ENCODE measurements at regions not wholly inside any gene's neighbourhood (a gene's known extent, or its start where the extent isn't known, plus 50 kb on each side); places are given as distances from the start of the nearest gene placed in this dataset.

DNA sequence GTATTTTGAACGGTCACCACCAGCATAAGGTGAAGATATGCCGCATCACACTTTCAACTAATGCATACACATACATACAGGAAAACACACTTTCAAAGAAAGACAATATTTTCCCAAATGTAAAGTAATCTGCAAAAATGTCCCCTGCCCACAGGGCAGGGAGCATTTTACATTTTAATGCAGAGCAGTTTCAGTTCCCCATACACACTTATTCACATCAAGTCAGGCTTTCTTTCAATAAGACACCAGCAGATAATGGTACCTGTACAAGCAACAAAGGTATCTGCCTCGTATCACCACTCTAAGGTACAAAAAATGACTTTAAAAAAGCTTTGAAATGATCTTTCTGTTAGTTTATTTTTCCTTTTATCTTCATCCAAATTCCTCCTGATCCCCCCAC lies 247.1 kb upstream of the CCNG1 start:
- no peak for DNase-seq (ENCODE audit: low read depth)
- in situ Hi-C loops (cut with HindIII; ENCODE audit: low sequenced_read_pairs), result no loop called here
- TF ChIP-seq, protein P1, sequence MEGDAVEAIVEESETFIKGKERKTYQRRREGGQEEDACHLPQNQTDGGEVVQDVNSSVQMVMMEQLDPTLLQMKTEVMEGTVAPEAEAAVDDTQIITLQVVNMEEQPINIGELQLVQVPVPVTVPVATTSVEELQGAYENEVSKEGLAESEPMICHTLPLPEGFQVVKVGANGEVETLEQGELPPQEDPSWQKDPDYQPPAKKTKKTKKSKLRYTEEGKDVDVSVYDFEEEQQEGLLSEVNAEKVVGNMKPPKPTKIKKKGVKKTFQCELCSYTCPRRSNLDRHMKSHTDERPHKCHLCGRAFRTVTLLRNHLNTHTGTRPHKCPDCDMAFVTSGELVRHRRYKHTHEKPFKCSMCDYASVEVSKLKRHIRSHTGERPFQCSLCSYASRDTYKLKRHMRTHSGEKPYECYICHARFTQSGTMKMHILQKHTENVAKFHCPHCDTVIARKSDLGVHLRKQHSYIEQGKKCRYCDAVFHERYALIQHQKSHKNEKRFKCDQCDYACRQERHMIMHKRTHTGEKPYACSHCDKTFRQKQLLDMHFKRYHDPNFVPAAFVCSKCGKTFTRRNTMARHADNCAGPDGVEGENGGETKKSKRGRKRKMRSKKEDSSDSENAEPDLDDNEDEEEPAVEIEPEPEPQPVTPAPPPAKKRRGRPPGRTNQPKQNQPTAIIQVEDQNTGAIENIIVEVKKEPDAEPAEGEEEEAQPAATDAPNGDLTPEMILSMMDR (IDR thresholded peaks at IDR 0.05; ENCODE audit: low read depth, low read length, missing control alignments), result no peak
- H3K4me3 ChIP-seq (ENCODE audit: low read depth, low read length), result no peak overlapping the region

DNA sequence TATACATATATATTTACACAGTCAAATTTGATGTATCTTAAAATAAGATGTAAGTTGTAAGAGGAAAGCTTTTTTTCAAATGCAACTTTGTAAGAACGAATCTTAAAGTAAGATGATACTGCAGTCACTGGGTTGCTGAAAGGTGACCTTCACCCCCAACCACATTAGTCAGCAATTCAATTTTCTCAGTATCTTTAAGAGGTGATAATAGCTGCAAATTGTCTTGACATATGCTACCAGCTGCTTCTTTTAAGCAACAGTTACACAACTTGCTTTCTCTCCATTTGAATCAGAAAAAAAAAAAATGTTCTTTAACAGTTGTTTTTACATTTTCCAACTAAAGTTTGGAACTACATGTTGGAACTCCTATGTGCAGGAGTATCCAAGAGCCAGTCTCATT lies 246.6 kb upstream of the CCNG1 start:
- no peak for DNase-seq (ENCODE audit: low read depth)
- in situ Hi-C loops (cut with HindIII; ENCODE audit: low sequenced_read_pairs), result no loop called here
- no peak overlapping the region for H3K4me3 ChIP-seq (ENCODE audit: low read depth, low read length)
- TF ChIP-seq, protein P1 (IDR thresholded peaks at IDR 0.05; ENCODE audit: low read depth, low read length, missing control alignments), result no peak

DNA sequence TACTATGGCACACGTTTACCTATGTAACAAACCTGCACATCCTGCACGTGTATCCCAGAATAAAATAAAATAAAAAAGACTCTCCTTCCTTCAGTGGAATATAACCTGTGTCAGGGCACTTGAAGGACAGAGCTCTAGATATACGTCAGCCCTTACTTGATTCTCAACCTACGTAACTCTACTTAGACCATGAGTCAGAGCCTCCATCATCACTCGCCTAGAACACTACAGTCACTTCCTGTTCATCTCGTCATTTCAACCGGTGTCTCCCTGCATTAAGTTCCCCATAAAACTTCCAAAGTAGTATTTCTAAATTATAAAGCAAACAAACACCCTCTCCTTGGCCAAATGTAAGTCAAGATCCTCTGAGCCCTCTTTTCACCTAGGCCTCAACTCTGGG lies 243.5 kb upstream of the CCNG1 start:
- in situ Hi-C loops (cut with HindIII; ENCODE audit: low sequenced_read_pairs), result no loop called here

DNA sequence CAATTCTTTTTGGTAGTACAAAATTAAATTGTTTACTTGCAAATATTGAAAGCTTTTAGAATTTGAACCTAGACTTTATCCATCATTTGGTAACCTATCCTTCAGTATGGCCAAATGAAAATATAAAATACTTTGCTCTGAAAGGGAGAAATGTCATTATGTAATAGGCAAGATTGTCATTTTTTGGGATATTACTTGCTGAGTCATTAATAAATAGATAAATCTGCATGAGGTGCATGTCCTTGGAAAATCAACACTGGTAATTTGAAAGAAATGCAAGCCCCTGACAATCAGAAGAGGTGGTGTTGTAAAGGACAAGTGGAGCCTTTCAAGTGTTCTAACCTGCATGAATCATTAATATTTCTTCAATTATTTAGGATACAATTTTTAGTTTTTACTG lies 231.8 kb upstream of the CCNG1 start:
- TF ChIP-seq, protein P1 (IDR thresholded peaks at IDR 0.05; ENCODE audit: low read depth, low read length, missing control alignments), result no peak
- in situ Hi-C loops (cut with HindIII; ENCODE audit: low sequenced_read_pairs), result no loop called here
- no peak for DNase-seq (ENCODE audit: low read depth)
- H3K4me3 ChIP-seq (ENCODE audit: low read depth, low read length), result no peak overlapping the region

More for the DNA sequence above, 243.5 kb upstream of the CCNG1 start:
- H3K4me3 ChIP-seq (ENCODE audit: low read depth, low read length), result no peak overlapping the region
- TF ChIP-seq, protein P1 (IDR thresholded peaks at IDR 0.05; ENCODE audit: low read depth, low read length, missing control alignments), result no peak
- DNase-seq (ENCODE audit: low read depth), result no peak

DNA sequence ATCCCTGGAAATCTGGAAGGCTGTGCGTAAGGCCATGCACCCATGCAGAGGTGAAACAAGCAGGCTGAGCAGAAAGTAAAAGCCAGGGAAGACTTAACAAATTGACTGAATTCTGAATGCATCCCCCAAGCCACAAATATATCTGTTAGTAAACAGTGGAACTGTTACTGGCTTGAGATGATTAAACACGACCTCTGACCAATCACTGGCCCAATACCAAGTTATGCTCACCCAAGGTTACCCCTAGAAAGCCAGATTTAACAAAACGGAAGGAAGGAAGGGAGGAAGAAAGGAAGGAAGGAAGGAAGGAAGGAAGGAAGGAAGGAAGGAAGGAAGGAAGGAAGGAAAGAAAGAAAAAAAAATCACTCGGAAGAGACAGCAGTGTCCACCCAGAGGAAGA lies 215.8 kb upstream of the CCNG1 start:
- in situ Hi-C loops (cut with HindIII; ENCODE audit: low sequenced_read_pairs), result no loop called here
- no peak overlapping the region for H3K4me3 ChIP-seq (ENCODE audit: low read depth, low read length)

DNA sequence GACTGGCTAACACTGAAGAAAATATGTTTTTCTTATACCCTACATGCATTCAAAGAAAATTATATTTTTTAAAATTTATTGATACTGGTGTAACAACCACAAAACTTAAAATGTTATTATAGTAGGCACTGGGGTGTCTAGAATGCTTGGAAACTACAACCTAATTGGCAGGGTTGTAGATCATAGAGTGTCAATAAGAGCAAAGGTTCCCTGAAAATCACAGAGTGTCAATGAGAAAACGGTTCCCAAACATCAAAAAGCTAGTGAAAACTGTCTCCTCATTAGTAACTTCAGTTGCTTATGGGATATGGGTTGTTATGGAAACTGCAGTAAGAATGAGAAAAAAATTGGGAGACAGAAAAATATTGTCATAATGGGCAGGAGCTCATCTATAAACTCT lies 214.4 kb upstream of the CCNG1 start:
- DNase-seq (ENCODE audit: low read depth), result no peak
- in situ Hi-C loops (cut with HindIII; ENCODE audit: low sequenced_read_pairs), result no loop called here
- TF ChIP-seq, protein P1 (IDR thresholded peaks at IDR 0.05; ENCODE audit: low read depth, low read length, missing control alignments), result no peak
- no peak overlapping the region for H3K4me3 ChIP-seq (ENCODE audit: low read depth, low read length)

More for the DNA sequence above, 215.8 kb upstream of the CCNG1 start:
- DNase-seq (ENCODE audit: low read depth), result no peak
- TF ChIP-seq, protein P1 (IDR thresholded peaks at IDR 0.05; ENCODE audit: low read depth, low read length, missing control alignments), result no peak
